ENCODE measurements at regions not wholly inside any gene's neighbourhood (a gene's known extent, or its start where the extent isn't known, plus 50 kb on each side); places are given as distances from the start of the nearest gene placed in this dataset.
A peak's percentile ranks its signal among the peaks of the same experiment; 100 is the strongest.

DNA sequence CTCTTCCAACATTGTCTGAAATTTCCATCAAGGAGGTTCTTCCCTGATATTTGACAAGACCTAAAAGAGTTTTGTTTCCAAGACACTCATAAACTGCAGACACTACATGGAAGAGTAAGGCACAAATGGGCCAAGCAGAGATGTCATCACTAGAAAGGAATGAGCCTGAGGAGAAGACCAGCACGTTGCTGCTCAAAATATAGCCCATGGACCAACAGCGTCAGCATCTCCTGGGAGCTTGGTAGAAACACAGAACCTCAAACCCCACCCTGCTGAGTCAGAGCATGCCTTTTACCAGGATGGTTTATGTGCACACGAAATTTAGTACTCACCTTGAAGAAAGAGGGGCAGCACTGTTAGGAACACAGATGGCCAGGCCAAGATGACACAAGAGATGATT, 128.7 kb upstream of the MID1 start:
- no peak for DNase-seq

DNA sequence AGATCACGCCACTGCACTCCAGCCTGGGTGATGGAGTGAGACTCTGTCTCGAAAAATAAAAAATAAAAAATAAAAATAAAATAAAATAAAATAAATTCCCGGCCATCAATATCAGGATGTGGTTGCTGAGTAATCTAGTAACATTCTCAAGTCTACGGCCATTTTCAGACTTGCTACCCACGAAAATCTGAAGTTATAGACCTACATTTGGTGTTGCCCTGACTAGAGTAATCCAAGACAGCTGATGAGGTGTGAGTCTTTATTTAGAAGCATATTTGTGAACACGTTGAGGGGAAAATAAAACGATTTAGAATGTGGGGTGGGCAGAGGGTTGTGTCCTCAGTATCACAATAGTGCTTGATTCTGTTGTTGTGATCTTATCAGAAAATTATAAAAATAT, 130.2 kb upstream of the MID1 start:
- DNase-seq: no peak

DNA sequence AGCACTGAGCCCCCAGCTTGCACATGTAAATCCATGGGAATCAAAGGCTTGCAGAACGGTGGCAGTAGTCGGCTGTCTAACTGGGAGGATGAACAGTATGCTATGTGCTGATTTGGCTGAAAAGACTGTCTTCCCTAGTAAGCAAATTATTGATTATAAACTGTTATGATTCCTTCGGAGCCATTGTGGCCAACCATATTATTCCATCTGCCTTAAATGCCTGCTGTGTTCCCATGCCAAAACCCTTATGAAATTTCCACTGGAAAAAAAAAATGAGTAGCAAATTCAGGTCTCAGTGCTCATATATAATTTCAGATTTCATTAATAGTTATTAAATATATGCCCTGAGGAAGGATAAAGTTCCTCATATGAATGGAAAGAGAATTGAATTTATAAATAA, 132.7 kb upstream of the MID1 start:
- no peak for DNase-seq

DNA sequence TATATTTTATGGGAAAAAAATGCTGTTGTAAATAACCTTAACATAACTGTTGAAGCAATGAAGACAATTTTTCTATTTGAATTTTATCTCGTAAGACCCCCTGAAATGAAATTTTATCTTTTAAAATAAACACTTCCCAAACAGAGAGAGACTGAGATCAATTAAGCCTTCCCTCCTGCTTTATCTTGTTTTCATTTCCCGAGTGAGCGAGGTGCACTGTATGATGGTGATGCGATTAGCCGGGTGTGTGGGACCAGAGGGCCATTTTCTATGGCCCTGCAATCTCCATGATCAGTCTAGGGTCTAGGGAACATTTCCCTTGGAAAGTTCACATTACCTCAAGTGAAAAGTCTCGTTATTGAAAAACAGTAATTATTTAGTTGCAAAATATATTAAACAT, 134.1 kb upstream of the MID1 start:
- no peak for DNase-seq

DNA sequence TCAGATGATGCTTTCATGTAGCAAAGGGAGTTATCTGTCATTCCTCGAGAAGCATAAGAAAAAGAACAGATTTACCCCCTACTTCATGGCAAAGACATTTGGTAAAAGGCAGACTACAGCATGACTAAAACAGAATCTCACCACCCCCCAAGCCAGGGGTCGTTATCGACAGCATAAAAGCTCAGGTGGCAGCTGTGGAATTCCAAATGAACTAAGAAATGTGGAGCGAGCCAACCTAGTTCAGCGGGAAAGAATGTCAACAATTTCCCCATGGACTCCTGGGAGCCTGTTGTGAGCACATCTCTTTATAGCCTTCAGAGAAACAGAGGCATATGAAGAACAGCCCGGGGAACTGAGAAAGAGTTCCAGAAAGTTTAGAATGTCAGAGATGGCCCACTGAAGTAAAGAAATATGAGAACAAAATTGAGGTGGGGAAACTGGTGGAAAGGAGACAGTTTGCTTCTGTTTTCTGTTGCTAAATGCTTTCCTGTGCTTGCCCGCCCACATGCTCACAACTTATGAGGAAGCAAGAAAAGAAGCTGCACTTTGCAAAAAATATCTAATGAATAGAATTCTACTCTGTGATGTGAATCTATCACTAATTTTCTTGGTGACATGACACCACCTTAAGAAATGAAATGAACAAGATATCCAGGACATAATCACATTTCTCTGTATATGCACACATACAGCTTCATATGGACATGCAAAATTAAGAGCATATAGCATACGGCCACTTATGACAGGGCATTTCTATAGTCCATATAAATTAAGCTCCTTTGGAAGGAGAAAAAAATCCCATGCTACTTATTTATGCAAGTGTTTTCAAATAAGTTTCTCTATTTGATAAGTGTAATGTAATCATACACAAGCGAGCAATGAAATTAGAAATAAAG, 135.3 kb upstream of the MID1 start:
- DNase-seq: peak in 1 of 2 experiments; percentile 0

DNA sequence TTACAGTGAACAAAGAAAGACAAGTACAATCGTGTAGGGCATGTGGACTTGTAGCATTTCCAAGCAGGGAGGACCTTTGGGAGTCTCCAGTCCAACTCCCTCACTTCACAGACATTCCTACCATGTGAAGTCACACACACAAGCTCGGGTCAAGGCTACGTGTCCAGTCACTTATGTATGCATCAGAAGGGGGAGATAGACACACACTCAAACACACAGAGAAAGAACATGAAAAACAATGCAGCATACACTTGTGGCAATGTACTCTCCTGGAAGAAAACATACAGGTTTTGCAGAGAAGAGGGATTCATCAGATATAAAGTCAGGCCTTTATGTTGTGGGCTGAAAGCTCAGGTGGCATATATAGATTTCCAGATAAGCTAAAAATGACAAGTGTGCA, 136.1 kb upstream of the MID1 start:
- DNase-seq: peak in 1 of 2 experiments; percentile 0

DNA sequence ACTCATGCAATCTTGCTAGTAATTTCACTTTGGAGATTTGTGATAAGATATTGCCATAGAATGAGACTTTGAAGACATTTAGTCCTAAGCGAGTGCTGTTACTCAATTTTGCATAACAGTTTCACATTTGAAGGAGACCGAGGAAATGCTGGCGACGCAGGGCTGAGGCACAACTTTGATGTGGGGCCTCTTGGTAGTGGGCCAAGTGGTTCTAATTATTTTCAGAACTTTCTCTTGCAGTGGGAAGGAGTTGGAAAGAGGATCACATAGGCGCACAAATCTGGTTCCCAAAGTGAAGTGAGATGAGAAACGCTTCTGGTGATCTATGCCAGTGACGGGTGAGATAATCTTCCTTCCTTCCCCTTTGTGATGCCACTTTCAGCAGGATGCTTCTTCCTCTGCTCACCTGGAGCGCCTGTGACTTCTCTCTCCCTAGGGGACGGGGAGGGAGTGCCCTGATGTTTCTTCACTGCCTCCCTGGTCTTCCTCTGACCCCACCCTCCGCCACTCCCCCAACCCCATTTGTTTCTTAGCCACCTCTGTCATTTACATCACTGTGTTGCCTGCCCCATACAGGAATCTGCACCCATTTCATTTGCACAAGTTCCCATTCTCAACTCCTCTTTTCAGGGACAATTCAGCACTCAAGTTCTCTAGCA, 138.9 kb upstream of the MID1 start:
- DNase-seq: no peak

DNA sequence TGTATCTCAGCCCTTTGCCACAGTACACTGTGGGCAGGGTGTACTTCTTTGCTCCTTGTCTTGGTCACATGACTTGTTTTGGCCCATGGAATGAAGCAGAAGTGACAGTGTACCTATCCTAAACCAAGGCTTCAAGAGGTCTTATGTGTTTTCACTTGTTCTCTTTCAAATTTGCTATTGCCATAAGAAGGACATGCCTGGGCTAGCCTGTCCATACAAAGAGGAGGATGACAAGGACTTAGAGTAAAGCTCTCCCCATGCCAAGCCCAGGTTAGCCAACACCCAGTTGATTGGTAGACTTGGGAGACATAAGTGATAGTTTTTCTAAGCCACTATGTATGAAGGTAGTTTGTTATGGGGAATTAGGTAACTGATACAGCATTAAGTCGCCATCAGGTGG, 141.1 kb upstream of the MID1 start:
- DNase-seq: no peak

DNA sequence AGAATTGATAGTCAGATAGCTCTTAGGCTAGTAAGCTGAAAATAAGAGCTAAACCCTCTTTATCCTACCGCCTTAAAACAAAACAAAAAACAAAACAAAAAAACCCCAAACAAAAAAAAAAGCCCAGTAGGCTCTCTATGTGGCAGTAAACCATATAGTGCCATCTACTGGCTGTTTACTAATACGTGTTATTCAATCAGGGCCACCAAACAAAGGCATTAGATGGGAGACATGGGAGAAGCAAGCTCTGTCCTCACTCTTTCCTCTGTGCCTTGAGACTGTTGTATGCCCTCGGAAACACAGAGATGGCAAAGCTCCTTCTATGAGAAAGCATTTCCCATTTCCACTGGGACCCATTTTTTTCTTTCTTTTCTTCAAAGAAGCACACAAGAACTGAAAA, 148.8 kb upstream of the MID1 start:
- DNase-seq: peak in 1 of 2 experiments; percentile 0

DNA sequence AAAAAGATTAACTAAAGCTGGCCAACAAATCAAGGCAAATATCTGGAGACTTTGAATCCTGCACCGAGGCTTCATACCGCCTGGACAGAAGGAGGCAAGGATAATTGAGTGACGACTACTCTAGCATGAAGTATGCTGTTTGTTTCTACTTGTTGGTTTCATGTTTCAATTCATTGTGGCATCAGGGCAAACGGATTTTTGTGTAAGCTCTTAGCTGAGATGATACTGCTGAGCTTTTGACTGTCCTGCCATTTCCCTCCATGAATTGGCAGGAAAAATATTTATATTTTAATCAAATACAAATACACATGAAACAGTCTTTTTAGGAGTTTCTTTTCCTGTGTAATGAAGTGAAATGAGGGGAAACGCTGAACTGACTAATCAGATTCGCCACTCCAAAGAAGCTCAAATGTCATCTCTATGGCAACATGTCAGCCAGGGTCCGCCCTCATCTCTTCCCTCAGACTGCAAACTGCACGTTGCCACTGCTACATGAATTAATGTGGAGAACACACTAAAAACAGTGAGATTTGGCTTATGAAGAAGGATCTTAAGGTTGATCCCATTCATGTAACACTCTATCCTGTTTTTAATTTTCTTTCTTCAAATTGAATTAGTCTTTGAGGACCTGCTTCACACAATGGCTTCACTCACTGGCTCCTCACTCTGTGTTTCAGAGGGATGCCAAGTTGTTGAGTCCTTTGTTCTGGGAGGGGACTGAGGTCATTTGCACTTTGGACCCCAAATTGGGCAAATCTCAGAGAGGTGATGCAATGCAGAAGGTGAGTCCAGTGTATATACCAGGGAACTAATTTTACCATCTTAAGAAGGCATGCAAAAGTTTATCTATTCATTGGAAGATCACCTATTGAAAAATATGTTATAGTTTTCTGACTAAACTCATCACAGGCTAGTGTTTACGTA, 149.6 kb upstream of the MID1 start:
- DNase-seq: no peak

DNA sequence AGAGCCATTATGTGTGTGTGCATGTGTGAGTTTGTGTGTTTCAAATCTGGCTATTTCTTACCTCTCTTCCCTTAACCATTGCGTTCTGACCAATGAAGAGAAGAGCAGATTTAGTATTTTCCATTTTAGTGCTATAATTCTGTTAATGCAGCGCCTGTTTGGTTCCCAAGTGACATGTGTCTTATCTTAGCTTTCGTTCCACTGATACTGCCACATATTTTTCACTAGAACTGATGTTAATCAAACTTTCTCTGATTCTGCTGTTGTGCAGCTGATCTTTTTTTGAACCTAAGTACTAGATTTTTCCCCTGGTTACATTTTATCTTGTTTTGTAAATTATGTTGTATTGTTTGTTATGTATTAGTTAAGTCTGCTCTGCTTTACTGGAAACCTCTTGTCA, 152.9 kb upstream of the MID1 start:
- DNase-seq: no peak

DNA sequence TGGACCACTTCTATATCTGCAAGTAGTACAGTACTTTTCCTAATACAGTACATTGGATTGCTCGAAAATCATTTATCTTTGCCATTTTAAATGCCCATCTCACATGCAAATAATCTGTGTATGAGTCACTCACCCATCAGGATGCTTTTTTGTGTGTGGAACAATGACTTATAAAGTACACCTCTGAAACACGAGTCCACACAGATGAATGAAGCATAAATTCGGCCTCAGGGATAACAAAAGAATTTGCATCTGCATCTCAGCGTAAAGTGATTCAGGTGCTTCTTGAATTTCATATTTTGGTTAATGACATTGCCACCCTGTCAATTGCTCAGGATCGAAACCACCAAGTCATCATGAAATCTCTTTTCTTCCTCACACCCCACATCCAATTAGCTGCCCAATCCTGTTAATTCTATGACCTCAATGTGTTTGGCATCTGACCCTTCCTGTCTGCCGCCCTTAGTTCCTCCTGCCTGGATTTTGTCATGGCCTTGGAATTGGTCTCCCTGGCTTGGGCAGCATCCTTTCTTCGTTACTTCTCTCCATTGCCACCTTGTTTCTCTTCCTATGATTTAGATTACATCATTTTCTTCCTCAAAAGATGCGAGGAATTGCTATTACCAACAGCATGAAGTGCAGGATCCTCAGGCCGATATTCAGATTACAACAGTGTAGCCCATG, 161.6 kb upstream of the MID1 start:
- DNase-seq: no peak

DNA sequence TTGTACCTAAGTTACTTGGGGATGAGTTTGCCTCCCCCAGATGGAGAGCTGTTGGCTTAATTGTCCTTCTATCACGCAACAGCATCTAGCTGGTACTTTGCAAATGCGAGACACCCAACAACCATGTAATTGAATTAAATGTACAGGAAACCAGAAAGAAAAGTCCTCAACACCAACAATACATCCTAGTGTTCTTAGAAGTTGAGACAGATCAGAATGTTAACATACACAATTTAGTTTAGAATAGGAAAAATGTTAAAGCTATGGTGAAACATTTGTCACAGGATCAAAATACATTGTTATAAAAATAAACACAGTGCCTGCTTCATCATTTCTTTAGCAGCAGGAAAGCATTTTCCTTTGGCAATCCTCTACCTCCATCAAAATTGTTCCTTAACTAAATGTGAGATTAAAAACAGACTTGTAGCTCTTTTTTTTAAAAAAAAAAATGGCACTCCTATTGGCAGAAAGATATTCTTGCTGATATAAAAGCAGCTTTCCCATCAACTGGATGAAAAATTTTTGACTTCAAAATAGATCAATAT, 163.1 kb upstream of the MID1 start:
- no peak for DNase-seq

DNA sequence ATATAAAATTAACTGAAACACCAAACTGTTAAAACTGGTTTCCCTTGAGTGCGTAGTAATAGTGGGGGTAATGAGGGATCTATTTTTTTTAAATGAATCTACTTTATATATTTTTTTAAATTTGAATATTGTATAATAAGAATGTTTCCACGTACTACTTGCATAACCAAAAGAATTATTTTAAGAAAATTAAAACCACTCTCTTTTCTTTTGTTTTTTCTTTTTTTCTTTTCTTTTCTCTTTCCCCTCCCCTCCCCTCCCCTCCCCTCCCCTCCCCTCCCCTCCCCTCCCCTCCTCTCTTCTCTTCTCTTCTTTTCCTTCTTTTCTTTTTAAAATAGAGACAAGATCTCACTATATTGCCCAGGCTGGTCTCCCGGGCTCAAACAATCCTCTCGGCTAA, 166.9 kb upstream of the MID1 start:
- no peak for DNase-seq

DNA sequence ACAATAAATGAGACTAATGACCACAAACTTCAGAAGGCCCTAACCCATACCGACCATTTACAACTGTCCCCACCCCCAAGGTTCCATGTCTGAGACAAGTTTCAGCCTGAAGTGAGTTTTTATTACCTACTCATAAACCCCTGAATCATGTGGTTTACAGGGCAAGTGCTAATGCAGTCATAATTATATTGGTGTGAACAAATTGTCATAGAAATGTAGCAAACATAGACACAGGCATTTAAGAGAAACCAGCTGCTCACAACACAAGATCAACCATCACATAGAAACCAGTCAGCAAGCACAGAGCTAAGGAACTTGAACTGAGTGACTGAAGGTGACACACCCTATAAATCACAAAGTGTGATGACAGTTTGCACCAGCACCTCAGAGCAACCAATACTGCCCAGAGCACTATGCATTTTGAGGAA, 173.8 kb upstream of the MID1 start:
- DNase-seq: no peak

DNA sequence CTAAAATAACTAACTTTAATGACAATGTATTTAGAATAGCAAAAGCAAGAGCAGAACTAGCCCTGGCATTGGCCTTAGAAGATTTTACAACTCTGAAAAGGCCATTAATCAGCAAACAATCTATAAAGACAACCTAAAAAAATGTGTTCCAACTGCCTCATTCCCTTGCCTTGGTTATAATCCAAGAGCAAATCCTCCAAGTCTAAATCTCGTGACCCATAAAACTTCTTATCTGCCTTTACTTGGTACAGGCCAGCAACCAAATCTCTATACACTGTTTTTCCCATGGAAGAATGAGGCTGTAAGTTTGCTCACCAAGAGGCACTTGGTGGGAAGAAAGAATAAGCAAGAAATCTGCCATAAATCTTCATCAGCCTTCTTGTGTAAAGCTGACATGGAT, 175.3 kb upstream of the MID1 start:
- DNase-seq: no peak

DNA sequence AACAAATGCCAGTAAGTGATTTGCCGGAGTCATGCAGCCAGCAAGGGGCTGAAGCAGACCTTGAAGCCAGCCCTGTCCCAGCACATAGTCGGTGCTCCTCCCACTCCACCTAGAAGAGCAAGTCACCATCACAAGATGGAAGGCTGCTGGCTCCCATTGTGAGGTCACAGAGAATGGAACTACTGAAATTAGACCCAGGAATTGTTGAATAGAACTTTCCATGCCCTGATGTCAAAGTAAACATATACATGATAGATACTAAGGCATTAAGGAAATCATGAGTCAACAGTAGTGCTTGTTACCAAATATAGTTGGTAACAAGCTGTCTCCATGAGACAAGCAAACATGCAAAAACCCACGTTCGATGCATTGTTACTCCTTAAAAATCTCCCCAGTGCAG, 177.1 kb upstream of the MID1 start:
- no peak for DNase-seq

DNA sequence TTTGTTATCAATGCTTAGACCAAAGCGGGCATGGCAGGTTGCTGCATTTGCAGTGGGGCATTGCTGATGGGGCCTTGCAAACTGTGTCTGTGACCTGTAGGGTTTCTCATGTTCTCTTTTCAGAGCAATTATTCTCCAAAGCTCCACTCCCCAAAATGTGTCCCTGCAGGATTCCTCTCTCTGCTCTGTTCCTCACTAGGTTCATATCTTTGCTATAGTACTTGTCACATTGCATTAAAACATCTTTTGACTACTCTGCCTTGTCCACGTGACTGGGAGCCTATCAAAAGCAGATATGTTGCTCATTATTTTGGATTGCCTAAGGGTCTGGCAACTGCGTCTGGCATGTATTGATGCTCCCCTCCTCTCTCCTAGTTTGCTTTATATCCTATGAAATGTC, 177.7 kb upstream of the MID1 start:
- DNase-seq: no peak

DNA sequence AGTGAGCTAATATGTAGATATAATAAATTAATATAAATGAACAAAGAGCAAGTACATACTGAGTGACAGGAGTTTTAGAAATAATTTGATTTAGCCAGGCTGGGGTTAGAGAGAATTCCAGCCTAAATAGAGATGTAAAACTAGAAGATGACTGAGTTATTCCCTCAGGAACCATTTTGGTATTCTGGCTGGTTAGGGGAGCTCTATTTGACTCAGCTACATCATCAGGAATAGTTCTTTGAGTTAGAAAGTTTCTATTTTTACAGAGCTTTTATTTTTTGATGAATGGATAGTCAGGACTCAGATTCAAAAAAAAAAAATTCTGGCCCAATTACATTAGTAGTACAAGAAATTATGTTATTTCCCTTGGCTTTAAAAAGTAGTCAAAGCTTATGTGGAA, 180.4 kb upstream of the MID1 start:
- no peak for DNase-seq

DNA sequence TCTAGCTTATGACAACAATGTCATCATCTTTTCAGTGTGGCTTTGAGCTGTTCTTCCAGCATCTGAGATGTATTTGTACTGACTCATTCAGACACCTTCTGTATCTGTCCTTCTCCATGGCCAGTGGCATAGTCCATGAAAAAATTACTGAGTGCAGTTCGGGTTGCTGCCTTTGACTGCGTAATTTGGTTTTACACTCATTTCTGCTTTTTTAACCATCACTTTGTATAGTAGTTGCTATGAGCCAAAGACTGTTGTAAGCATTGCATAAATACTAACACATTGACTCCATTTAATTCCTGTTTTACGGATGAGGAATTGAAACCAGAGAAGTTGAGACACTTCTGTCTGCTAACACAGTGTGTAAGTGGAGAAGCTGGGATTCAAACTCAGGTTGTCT, 190.7 kb upstream of the MID1 start:
- DNase-seq: no peak

DNA sequence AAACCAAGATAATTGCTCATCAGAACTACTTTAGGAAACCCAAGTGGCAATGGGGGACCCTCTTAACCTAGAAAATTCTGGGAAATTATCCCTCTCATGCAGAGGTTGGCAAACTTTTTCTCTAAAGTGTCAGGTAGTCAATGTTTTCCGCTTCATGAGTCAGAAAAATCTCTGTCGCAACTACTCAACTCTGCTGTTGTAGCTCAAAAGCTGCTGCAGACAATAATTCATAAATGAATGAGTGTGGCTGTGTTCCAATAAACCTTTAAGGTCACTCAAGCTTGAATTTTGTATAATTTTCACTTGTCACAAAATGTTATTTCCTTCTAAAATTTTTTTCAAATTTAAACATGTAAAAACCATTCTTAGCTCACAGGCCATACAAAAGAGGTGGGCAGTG, 193.4 kb upstream of the MID1 start:
- no peak for DNase-seq

DNA sequence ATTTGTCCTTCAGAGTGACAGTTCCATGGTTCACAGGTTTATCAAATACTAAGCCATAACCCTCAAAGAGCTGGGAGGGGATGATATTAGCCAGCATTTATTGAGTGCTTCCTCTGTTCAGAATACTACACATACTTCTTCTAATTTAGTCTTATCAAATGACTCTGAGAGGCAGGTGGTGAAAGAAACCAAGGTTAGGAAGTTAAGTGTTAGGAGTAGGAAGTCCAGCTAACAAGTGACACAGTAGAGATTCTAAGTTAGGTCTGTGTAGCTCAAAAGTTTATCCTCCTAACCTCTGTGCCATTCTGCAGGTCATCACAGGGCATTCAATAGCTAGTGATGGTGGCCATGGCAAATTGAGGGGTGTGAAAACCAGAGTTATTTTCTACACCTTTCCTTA, 198.3 kb upstream of the MID1 start:
- no peak for DNase-seq

DNA sequence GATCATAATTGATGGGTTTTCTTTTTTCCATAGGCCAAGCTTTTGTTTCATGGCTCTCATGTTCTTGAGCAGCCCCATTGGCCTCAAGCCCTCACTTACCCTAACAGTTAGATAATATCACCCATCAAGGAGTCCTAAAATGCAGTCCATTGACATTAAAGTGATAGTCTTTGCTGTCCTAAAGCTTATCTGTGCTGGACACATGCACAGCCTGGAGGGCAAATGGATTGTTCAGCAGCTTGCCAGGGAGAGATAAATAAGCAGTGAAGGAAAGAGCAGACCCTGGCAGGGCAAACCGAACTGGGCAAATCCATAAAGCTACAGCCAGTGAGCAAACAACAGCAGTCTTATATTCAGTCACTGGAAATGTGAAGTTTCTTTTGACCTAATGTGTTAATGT, 199.6 kb upstream of the MID1 start:
- no peak for DNase-seq

Data from SW 1271 (cell line).